ENCODE measurements at regions not wholly inside any gene's neighbourhood (a gene's known extent, or its start where the extent isn't known, plus 50 kb on each side); places are given as distances from the start of the nearest gene placed in this dataset.

DNA sequence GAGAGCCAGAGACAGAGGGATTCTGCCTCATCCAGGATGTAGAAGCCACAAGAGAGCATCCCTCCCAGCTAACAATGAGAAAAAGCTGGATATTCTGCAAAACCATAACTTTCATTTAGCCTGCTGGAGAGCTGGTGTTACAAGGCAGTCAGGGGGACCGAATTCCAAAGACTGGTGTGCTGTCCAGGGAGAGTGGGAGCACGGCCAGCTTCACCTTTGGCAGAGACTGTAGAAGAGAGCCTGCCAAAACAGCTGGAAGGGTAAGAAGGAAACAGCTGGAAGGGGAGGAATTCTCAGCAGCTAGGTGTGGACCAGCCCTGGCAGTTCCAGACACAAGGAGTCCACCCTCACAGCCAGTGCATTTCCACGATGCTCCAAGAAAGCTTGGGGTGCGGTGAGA is 109.9 kb upstream of the LINGO1 start:
- DNase-seq (ENCODE audit: low read depth in 4 of 4, low spot score in 2 of 4), result no peak

DNA sequence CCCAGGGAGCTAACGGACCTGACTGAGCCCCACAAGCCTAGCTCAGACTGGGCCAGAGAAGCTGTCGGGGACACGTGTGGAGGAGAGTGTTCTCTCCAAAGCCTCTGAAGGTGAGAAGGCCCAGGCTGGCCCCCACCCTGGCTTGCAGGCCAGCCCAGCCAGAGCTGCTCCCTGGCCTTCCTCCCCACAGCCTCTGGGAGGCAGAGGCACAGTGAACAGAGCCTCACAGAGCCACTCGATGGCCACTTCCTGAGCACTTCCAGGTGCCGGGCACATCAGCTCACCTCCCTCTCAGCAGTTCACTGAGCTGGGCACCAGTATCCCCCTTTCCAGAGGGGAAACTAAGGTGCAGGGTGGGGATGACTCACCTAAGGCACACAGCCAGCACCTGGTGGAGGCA is 109.4 kb upstream of the LINGO1 start:
- no peak for DNase-seq (ENCODE audit: low read depth in 4 of 4, low spot score in 2 of 4)

DNA sequence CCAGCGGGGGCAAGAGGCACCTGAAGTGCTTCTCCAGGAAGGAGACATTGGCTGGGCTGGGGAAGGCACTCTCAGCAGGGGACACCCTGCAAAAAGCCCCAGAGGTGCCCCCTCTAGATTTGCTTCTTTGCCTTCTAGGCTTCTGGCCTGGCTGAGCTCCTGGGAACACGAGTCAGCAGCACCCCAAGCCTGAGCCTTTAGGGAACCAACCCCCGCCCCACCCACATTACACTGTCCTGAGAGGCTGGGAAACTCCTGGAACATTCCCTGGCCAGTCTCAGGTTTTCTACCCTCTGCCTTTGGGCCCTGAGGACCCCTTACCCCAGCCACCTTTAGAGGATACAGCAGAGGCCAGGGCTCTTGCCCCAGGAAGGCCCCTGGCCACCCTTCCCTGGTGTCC is 108.4 kb upstream of the LINGO1 start:
- DNase-seq (ENCODE audit: low read depth in 4 of 4, low spot score in 2 of 4), result no peak

DNA sequence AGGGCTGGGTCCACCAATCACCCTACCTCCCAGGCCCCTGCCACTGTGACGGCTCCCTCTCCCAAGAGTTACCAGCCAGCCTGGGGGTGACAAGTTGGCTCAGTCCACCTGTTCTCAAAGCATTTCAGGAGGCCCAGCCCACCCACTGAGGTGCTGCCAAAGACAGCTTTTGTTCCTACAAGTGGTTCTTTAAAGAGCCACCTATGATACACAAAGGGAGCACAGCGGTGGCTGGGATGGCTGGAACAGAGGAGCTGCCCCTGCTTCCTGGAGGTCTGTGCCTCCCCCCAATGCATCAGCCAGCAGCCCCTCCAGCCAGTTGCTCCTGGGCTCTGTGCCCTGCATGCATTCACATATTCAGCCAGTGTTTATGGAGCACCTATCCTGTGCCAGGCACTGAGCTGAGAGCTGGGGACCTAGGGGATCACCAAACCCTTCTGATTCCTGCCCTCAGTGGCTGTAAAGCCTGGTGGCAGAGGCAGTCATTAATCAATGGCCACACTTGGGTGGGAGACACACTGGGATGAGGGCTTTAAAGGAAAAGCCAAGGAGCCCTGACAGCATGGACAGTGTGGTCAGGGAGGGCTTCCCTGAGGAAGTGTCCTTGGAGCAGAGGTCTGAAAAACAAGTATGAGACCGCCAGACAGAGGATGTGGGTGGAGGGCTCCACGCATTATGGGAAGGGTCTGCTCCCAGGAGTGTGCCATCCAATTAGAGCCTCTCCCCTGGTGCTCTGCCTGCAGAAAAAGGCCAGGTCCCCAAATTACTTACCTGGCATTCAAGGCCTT is 107.1 kb upstream of the LINGO1 start:
- no peak for DNase-seq (ENCODE audit: low read depth in 4 of 4, low spot score in 2 of 4)

- DNase-seq (ENCODE audit: low read depth in 4 of 4, low spot score in 2 of 4), result no peak
These were observed 106.0 kb upstream of the LINGO1 start for GRCh38 chr15:77738441-77739302.

- DNase-seq (ENCODE audit: low read depth in 4 of 4, low spot score in 2 of 4), result no peak
These were observed 105.3 kb upstream of the LINGO1 start for GRCh38 chr15:77738038-77738370.

- DNase-seq (ENCODE audit: low read depth in 4 of 4, low spot score in 2 of 4), result no peak
These were observed 104.7 kb upstream of the LINGO1 start for GRCh38 chr15:77737238-77738037.

DNA sequence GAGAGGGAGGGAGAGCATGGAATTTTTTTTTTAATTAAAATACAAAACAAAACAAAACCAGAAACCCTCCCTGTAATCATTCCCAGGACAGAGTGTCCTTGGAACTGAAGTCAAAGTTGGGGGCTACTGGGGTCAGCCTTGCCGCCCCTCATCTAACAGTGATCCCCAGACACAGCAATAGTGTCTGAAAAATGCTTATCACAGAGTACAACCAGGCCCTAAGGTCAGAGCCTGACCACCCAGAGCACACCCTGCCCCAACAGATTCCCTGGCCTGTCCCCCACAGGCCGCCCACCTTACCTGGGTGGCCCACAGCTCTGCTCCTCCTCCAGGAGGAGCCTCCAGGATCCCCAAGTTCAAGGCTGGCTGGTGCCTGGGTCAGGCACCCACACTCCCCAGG is 101.6 kb upstream of the LINGO1 start:
- DNase-seq (ENCODE audit: low read depth in 4 of 4, low spot score in 2 of 4), result no peak

DNA sequence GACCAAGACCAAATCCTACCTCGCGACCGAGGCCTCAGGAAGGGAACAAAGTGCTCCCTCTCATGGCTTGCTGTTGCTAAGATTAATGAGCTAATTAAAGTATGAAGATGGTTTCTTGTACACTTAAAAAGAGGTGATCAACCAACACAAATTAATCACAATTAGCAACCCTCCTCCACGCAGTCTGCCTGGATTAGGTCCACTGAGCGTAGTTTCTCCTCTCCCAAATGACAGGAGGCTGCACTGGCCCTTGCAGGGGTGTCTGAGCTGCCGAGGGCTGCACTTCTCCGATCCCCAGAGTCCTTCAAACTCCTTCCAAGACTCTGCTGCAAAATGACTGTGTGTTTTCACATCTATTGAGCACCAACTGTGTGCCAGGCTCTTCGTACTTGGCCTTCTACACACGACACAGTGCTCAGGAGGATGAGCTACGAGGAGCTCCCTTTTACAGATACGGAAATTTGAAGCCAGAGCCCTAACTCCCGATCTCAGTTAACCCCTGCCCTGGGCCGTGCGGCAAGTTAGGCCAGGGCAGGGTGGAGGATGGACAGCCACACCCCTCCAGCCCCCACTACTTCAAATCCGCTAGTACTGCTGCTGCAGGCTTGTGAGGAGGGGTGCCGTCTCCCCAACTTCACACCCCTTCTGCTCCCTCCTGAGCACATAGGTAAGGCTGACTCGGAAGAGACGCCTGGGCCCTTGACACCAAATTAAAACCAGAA is 101.0 kb upstream of the LINGO1 start:
- no peak for DNase-seq (ENCODE audit: low read depth in 4 of 4, low spot score in 2 of 4)

DNA sequence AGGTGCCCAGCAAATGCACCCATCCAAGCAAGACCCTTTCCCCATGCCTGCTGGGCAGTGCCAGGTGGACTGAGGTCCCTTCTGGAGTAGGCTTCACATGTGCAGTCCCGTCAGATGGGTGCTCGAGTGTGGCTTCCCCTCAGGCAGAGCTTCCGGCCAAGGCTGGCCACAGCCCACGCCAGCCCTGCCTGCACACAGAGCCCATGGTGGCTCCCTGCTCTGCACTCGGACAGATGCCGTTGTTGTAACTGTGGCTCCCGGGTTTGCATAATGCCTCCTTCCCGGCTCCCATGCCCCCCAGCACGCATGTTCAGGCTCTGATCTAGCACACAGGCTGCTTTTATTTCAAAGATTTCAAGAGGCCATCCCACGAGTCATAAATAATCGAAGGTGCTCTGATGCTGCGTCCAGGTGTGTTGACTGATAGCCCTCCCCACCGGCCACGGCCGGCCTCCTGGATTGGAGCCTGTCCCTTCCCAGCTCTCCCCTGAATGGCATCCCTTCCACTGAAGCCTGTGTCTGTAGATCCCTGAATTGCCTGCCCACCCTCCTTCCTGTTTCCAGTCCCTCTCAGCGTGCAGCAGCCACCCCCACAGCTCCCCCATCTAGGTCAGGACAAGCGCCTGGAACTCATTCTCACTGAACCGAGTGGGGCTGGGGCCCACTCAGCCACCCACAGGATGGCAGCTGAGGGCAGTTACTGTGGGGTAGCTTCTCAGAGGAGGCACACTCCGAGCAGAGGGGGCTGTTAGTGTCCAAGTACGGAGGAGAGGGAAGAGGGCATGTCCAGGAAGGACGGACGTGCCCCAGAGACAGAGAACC is 100.0 kb upstream of the LINGO1 start:
- no peak for DNase-seq (ENCODE audit: low read depth in 4 of 4, low spot score in 2 of 4)

GRCh38 chr15:77731945-77732344 is 99.2 kb upstream of the LINGO1 start:
- no peak for DNase-seq (ENCODE audit: low read depth in 4 of 4, low spot score in 2 of 4)

DNA sequence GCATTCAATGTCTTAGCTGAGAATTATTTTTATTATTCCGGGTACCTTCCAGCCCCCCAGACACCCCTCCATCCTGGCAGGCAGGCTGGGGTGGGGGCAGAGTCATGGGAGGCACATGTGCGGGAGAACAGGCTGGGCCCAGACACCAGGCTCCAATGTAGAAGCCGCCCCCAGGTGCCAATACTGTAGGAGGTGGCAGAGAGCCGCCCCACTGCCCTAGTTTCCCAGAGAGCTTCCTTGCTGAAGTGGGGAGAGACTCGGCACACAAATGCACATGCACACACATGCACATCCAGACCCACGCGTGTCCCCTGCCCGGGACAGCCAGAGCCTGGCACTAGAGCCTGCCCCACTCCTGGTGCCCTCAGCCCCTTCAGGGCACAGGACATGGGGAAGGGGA is 98.4 kb upstream of the LINGO1 start:
- no peak for DNase-seq (ENCODE audit: low read depth in 4 of 4, low spot score in 2 of 4)

DNA sequence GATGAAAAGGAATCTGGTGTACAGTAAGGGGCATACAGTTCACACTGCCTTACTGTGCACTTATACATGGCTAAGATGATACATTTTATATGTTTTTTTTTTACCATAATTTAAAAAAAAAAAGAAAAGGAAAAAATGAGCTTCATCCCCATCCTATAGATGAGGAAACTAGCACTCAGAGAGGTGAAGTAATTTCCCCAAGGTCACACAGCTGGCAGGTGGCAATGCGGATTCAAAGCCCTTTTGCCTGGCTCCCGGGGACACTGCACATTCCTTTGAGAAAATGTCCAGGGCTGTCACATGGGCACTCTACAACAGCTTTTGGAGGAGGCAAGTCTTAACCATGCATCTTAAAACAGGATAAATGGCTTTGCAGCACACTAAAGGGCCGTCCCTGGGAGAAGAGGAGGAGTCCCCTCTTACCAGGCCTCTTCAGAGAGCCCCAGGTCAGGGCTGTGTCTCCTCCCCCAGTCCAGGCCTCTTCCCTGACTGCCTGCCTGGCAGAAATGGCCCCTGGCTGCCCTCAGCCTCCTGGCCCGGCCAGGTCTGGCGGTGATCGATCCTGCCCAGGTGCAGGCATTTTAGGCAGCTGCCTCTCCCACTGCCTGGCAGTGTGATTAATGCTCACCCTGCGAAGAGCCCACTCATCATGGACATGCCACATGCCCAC is 95.1 kb upstream of the LINGO1 start:
- no peak for DNase-seq (ENCODE audit: low read depth in 4 of 4, low spot score in 2 of 4)

DNA sequence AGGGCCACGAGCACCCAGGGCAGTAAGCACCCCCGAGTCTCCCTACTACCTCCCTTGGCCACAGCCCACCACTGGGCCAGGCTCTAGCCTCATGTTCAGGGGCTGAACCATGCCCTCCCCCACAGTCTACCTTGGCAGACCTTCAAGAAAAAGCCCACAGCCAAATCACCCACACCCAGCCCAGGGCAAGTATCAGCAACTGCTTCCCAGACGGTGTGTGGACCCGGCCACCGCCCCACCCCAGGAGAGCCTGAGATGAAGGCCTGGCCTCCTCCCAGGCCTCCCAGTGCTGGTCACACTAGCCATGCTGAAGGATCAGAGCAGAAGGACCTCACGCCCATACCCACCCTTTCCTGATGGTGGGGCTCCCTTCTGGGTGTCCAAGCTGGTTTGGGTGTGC is 92.0 kb upstream of the LINGO1 start:
- DNase-seq (ENCODE audit: low read depth in 4 of 4, low spot score in 2 of 4), result no peak

- no peak for DNase-seq (ENCODE audit: low read depth in 4 of 4, low spot score in 2 of 4)
These were observed 91.0 kb upstream of the LINGO1 start for GRCh38 chr15:77723756-77724155.

DNA sequence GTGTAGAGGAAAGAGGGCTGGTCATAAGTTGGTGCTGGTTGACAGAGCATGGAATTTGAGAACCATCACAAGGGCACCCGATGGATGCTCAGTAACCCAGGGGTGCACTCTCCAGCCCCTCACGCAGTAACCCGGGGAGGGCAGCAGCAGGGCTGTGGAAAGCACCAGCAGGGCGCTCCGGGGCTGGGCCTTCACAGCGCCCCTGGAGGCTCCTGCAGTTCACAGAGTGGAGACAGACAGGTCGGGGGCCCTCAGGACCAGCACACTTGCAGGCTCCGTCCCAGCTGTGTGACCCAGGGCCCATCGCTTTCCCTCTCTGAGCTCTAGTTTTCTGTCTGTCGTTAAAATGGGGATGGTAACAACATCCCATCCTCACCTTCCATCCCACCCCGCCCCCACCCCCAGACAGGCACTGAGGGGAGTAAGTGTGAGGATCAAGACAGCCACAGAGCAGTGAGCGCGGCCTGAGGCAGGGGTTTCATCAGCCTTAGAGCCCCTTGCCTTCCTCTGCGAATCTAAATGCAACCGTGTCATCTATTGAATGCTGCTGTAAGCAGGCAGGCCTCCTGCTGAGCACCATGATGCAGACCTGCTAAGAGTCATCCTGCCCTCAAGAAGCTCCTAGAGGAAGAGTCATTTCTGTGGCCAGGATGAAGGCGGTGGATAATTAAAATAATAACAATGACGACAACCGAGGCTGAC is 90.2 kb upstream of the LINGO1 start:
- DNase-seq (ENCODE audit: low read depth in 4 of 4, low spot score in 2 of 4), result no peak

DNA sequence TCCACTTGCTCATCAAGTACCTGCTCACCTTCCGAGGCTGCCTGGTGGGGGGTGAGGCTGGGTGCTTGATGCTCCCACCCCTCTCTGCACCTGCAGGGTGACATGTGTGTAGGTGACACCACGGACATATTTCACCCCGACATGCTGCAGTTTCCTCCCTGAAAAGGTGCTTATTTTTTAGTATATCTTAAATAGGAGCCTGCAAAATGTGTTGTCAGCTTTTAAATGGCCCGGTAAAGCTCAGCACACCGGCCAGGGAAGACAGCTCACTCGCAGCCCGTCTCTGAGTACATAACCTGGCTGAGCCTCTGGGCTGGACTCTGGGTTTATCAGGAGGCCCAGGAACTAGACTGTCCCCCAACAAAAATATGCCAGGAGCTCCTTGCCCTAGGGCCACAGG is 89.3 kb upstream of the LINGO1 start:
- DNase-seq (ENCODE audit: low read depth in 4 of 4, low spot score in 2 of 4), result no peak

- no peak for DNase-seq (ENCODE audit: low read depth in 4 of 4, low spot score in 2 of 4)
These were observed 87.9 kb upstream of the LINGO1 start for GRCh38 chr15:77720655-77721054.

GRCh38 chr15:77720173-77720572 is 87.5 kb upstream of the LINGO1 start:
- no peak for DNase-seq (ENCODE audit: low read depth in 4 of 4, low spot score in 2 of 4)
